Prostate gland (tissue), 2 donors: ENCODE measurements at regions not wholly inside any gene's neighbourhood (a gene's known extent, or its start where the extent isn't known, plus 50 kb on each side); places are given as distances from the start of the nearest gene placed in this dataset.

Experiments
- DNase-seq: peaks from one replicate; pipeline ENCODE4 v3.0.0-alpha.2; 2019; ENCODE audit warnings: low spot score
- H3K27ac ChIP-seq, 2 donors: fragments of 200-600 bp; sonication (generic); 2 replicates each; pipeline ENCODE4 v1.5.1; 2017 to 2019
- H3K27me3 ChIP-seq: fragments of 200-600 bp; sonication (generic); replicated peaks from 2 replicates; pipeline ENCODE4 v1.5.1; 2019; ENCODE audit not compliant: insufficient read depth
- H3K36me3 ChIP-seq, 2 donors: fragments of 200-600 bp; sonication (generic); 1 replicate in 1 of 2; 2 replicates in 1 of 2; pipeline versions ENCODE4 v1.5.1 to v1.8.1; 2017 to 2019
- H3K4me1 ChIP-seq: fragments of 200-600 bp; sonication (generic); replicated peaks from 2 replicates; pipeline ENCODE4 v1.5.1; 2019
- H3K4me3 ChIP-seq, 2 donors: fragments of 200-600 bp; sonication (generic); 2 replicates each; pipeline ENCODE4 v1.5.1; 2017 to 2019
- H3K9me3 ChIP-seq: fragments of 200-600 bp; sonication (generic); 2 replicates; pipeline ENCODE4 v1.5.1; 2017
- CTCF ChIP-seq, 4 experiments: fragments of 200-600 bp in 2 of 4; fragments of 450-650 bp in 2 of 4; sonication (generic) in 2 of 4; IDR thresholded peaks; 1 replicate in 3 of 4; 2 replicates in 1 of 4; pipeline ENCODE4 v1.5.1; 2016 to 2019; ENCODE audit warnings: antibody characterized with exemption in 4 of 4, mild to moderate bottlenecking in 2 of 4, moderate library complexity in 2 of 4
- POLR2A ChIP-seq: fragments of 450-650 bp; IDR thresholded peaks from one replicate; pipeline ENCODE4 v1.6.1; 2016; ENCODE audit warnings: antibody characterized with exemption, mild to moderate bottlenecking
- POLR2AphosphoS5 ChIP-seq: sonication (generic); formaldehyde crosslinking; IDR thresholded peaks from one replicate; pipeline ENCODE4 v1.6.1; 2017; ENCODE audit warnings: antibody characterized with exemption
- WGBS: methylation state at CpG from one replicate; pipeline ENCODE4 v1.1.5; 2018; 5-methylcytosine and 5-hydroxymethylcytosine counted together
- intact Hi-C: fragments of 100-400 bp; cut with DNase I; formaldehyde crosslinking; loops from one replicate; pipeline ENCODE4 v1.14.2; 2022

GRCh38 chr11:42707541-42707940, 604.3 kb upstream of the API5 start:
- 97% methylated on average over 2 of the region's 2 CpGs for WGBS
- TF ChIP-seq POLR2A, result no peak
- H3K36me3 ChIP-seq, result no peaks in the 10 kb centered on the region
- H3K27ac ChIP-seq, result no peak overlapping the region
- DNase-seq, result no peak
- no peaks in the 10 kb centered on the region for H3K9me3 ChIP-seq
- intact Hi-C loops, result no loop called here
- H3K4me1 ChIP-seq, result no peaks in the 10 kb centered on the region
- H3K27me3 ChIP-seq, result no peaks in the 10 kb centered on the region
- no peak overlapping the region for H3K4me3 ChIP-seq

DNA sequence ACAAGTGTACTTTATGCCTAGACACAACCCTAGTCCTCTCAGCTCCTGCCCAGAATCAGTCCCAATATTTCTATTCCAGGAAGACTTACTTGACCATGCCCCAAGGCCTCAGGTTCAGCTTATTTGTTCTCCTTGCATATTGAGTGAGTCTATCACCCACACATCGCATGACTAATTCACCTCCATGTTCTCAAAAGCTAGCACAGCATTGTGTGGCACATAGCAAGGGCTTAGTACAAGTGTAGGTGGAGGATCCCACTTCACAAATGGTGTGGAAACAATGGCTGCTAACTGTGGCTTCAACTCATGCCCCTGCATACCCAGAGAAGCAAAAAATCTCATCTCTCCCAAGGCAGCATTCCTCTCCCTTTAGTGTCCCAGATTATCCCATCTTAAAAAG, 602.6 kb upstream of the API5 start:
- Histone ChIP-seq H3K4me3 (no peak overlapping the region), H3K27me3 (no peaks in the 10 kb centered on the region), H3K4me1 (no peaks in the 10 kb centered on the region), H3K27ac (no peak overlapping the region), H3K36me3 (no peaks in the 10 kb centered on the region), H3K9me3 (no peaks in the 10 kb centered on the region)
- DNase-seq, result no peak
- WGBS, result 93% methylated on average over 1 of the region's 1 CpG
- intact Hi-C loops, result no loop called here
- no peak for TF ChIP-seq POLR2AphosphoS5
- no peak for TF ChIP-seq CTCF (IDR thresholded peaks at IDR 0.05)
- no peak for TF ChIP-seq POLR2A

DNA sequence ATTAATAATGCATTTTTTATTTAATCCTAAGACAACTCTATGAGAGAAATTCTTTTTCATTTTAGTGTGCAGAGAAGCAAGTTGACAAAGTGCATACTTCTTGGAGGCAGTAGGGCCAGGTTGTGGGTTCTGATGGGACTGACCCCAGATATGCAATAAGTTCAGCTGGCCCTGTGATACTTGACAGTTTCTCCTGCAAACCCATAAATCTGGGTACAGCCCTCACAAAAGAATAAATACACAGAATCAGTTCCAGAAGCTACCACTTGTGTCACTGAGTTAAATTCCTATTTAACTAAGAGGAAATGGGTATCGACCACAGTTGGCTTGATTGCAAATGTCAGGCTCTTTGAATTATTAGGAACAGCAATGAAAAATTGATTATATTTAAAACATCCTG, 598.5 kb upstream of the API5 start:
- H3K27me3 ChIP-seq, result no peaks in the 10 kb centered on the region
- TF ChIP-seq POLR2AphosphoS5 (no peak), CTCF (IDR thresholded peaks at IDR 0.05) (no peak), POLR2A (no peak)
- DNase-seq, result no peak
- no peak overlapping the region for H3K4me3 ChIP-seq
- intact Hi-C loops, result no loop called here
- no peaks in the 10 kb centered on the region for H3K9me3 ChIP-seq
- WGBS, result 19% methylated on average over 1 of the region's 1 CpG
- no peaks in the 10 kb centered on the region for H3K36me3 ChIP-seq
- no peaks in the 10 kb centered on the region for H3K4me1 ChIP-seq
- H3K27ac ChIP-seq, result no peak overlapping the region

DNA sequence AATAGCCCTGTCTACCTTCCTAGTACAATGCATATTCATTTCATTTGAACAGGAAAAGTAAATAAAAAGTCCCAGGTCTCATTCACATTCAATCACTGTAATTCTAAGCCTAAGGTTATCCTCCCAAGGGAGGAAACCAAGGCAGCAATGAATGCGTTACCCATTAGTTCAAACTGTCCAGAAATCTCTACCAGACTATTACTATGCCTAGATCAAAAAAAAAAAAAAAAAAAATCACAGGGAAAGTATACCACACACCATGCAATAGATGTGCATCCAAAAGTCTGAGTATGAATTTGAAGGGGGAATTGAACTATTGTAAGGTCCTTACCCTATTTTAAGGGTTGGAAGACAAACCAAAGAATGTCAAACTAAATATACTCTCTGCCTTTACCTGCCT, 598.0 kb upstream of the API5 start:
- WGBS, result 0% methylated on average over 1 of the region's 1 CpG
- Histone ChIP-seq H3K27ac (no peak overlapping the region), H3K4me1 (no peaks in the 10 kb centered on the region), H3K9me3 (no peaks in the 10 kb centered on the region), H3K27me3 (no peaks in the 10 kb centered on the region), H3K4me3 (no peak overlapping the region), H3K36me3 (no peaks in the 10 kb centered on the region)
- TF ChIP-seq POLR2A (no peak), CTCF (IDR thresholded peaks at IDR 0.05) (no peak), POLR2AphosphoS5 (no peak)
- intact Hi-C loops, result no loop called here
- DNase-seq, result no peak

DNA sequence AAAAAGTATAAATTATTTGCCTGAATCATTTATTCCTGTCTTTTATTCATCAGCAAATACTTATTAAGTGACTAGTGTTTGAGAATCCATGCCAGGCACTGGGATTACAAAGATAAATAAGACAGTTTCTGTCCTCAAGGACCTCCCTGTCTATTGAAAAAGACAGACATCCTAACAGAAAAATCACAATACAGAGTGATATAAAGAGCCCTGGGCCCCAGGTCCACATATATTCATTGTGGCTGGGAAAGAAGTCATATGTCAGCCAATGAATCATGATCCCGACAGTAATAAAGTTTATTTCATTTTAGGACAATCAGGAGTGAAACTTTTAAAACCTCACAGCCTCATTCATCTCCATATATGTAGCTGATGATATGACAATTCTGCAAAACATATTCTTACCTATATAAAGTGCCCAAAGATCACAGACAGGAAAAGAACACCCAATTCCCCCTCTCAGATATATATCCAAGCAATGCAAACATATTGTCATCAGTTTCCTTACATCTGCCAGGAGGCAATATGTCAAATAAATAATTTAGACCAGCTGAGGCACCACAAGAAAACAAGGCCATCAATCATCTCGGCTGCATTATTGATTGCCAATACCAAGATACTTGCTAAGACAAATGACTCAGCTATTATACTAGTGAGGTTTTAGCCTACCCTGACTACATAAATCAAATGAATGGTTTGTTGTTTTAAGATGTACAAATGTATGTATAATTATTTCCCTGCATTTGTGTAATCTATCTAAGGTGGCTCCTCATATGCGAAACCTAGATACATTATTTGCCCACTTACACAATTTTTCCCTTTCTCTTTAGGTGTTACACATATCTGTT, 590.9 kb upstream of the API5 start:
- 49% methylated on average over 3 of the region's 3 CpGs for WGBS
- H3K27ac ChIP-seq, result no peak overlapping the region

More for the DNA sequence above, 590.9 kb upstream of the API5 start:
- intact Hi-C loops, result no loop called here
- H3K27me3 ChIP-seq, result no peaks in the 10 kb centered on the region
- TF ChIP-seq CTCF (IDR thresholded peaks at IDR 0.05), result no peak
- no peak for TF ChIP-seq POLR2AphosphoS5
- no peak for TF ChIP-seq POLR2A
- no peak for DNase-seq
- H3K36me3 ChIP-seq, result no peaks in the 10 kb centered on the region
- H3K4me3 ChIP-seq, result no peak overlapping the region
- H3K9me3 ChIP-seq, result no peaks in the 10 kb centered on the region
- H3K4me1 ChIP-seq, result no peaks in the 10 kb centered on the region
